Muscle layer of colon (tissue), 2 donors: ENCODE measurements at regions not wholly inside any gene's neighbourhood (a gene's known extent, or its start where the extent isn't known, plus 50 kb on each side); places are given as distances from the start of the nearest gene placed in this dataset.

ENCODE experiments used
- H3K27ac ChIP-seq: one replicate; pipeline ENCODE4 v1.7.0; 2013; ENCODE audit warnings: low read depth, mild to moderate bottlenecking, low read length, moderate library complexity
- H3K27me3 ChIP-seq, 2 donors: one replicate each; pipeline ENCODE4 v1.7.0; 2013; ENCODE audit warnings: low read length in 2 of 2, mild to moderate bottlenecking in 2 of 2; ENCODE audit not compliant: insufficient read depth in 2 of 2, control insufficient read depth in 1 of 2
- H3K36me3 ChIP-seq: one replicate; pipeline ENCODE4 v1.7.0; 2013; ENCODE audit warnings: mild to moderate bottlenecking, low read length; ENCODE audit not compliant: insufficient read depth
- H3K4me1 ChIP-seq: one replicate; pipeline ENCODE4 v1.7.0; 2013; ENCODE audit warnings: mild to moderate bottlenecking, low read length; ENCODE audit not compliant: insufficient read depth
- H3K4me3 ChIP-seq, 2 donors: one replicate each; pipeline ENCODE4 v1.7.0; 2013; ENCODE audit warnings: low read length in 2 of 2, low read depth in 1 of 2, mild to moderate bottlenecking in 1 of 2, moderate library complexity in 1 of 2
- H3K9ac ChIP-seq: one replicate; pipeline ENCODE4 v1.7.0; 2013; ENCODE audit warnings: low read length
- H3K9me3 ChIP-seq: one replicate; pipeline ENCODE4 v1.7.0; 2013; ENCODE audit warnings: mild to moderate bottlenecking, low read length
- donor health status: abdominal sarcoma.
- donor health status: Adenocarcinoma of cecum.

GRCh38 chr12:90593596-90594295 lies 361.2 kb downstream of the CCER1 start:
- no peaks in the 10 kb centered on the region for H3K9me3 ChIP-seq
- no peak overlapping the region for H3K27ac ChIP-seq
- no peak overlapping the region for H3K9ac ChIP-seq
- H3K27me3 ChIP-seq, result no peaks in the 10 kb centered on the region
- H3K36me3 ChIP-seq, result no peaks in the 10 kb centered on the region
- H3K4me3 ChIP-seq, result no peak overlapping the region
- no peaks in the 10 kb centered on the region for H3K4me1 ChIP-seq

- no peaks in the 10 kb centered on the region for H3K9me3 ChIP-seq
- H3K9ac ChIP-seq, result no peak overlapping the region
- H3K27me3 ChIP-seq, result no peaks in the 10 kb centered on the region
- H3K27ac ChIP-seq, result no peak overlapping the region
- H3K36me3 ChIP-seq, result no peaks in the 10 kb centered on the region
- no peak overlapping the region for H3K4me3 ChIP-seq
- H3K4me1 ChIP-seq, result no peaks in the 10 kb centered on the region
These were observed 365.0 kb downstream of the CCER1 start for GRCh38 chr12:90589956-90590355.

- no peak overlapping the region for H3K27ac ChIP-seq
- no peaks in the 10 kb centered on the region for H3K27me3 ChIP-seq
- no peak overlapping the region for H3K9ac ChIP-seq
- no peaks in the 10 kb centered on the region for H3K4me1 ChIP-seq
- no peaks in the 10 kb centered on the region for H3K9me3 ChIP-seq
- H3K36me3 ChIP-seq, result no peaks in the 10 kb centered on the region
- H3K4me3 ChIP-seq, result no peak overlapping the region
These were observed 369.2 kb downstream of the CCER1 start for GRCh38 chr12:90585640-90586304.

GRCh38 chr12:90576707-90577106 lies 378.3 kb downstream of the CCER1 start:
- Histone ChIP-seq H3K4me1 (no peaks in the 10 kb centered on the region), H3K27ac (no peak overlapping the region)

GRCh38 chr12:90575995-90576394 lies 379.0 kb downstream of the CCER1 start:
- Histone ChIP-seq H3K4me3 (no peak overlapping the region), H3K27ac (no peak overlapping the region), H3K36me3 (no peaks in the 10 kb centered on the region), H3K9ac (no peak overlapping the region), H3K4me1 (no peaks in the 10 kb centered on the region), H3K9me3 (no peaks in the 10 kb centered on the region), H3K27me3 (no peaks in the 10 kb centered on the region)

More at GRCh38 chr12:90576707-90577106, 378.3 kb downstream of the CCER1 start:
- Histone ChIP-seq H3K9me3 (no peaks in the 10 kb centered on the region), H3K4me3 (no peak overlapping the region), H3K36me3 (no peaks in the 10 kb centered on the region), H3K9ac (no peak overlapping the region), H3K27me3 (no peaks in the 10 kb centered on the region)

GRCh38 chr12:90574676-90575075 lies 380.3 kb downstream of the CCER1 start:
- H3K36me3 ChIP-seq, result no peaks in the 10 kb centered on the region
- no peaks in the 10 kb centered on the region for H3K9me3 ChIP-seq
- H3K9ac ChIP-seq, result no peak overlapping the region
- no peaks in the 10 kb centered on the region for H3K27me3 ChIP-seq
- H3K27ac ChIP-seq, result no peak overlapping the region
- no peaks in the 10 kb centered on the region for H3K4me1 ChIP-seq
- H3K4me3 ChIP-seq, result no peak overlapping the region

- H3K27me3 ChIP-seq, result no peaks in the 10 kb centered on the region
- no peaks in the 10 kb centered on the region for H3K4me1 ChIP-seq
- H3K9me3 ChIP-seq, result no peaks in the 10 kb centered on the region
- H3K9ac ChIP-seq, result no peak overlapping the region
- H3K27ac ChIP-seq, result no peak overlapping the region
- H3K36me3 ChIP-seq, result no peaks in the 10 kb centered on the region
- no peak overlapping the region for H3K4me3 ChIP-seq
These were observed 382.2 kb downstream of the CCER1 start for GRCh38 chr12:90572778-90573177.

- H3K9me3 ChIP-seq, result no peaks in the 10 kb centered on the region
- H3K4me3 ChIP-seq, result no peak overlapping the region
- no peaks in the 10 kb centered on the region for H3K36me3 ChIP-seq
- no peaks in the 10 kb centered on the region for H3K4me1 ChIP-seq
- H3K27me3 ChIP-seq, result no peaks in the 10 kb centered on the region
- H3K27ac ChIP-seq, result no peak overlapping the region
- H3K9ac ChIP-seq, result no peak overlapping the region
These were observed 385.3 kb downstream of the CCER1 start for GRCh38 chr12:90569685-90570084.

GRCh38 chr12:90562671-90563070 lies 392.3 kb downstream of the CCER1 start:
- H3K9me3 ChIP-seq, result no peaks in the 10 kb centered on the region
- H3K4me1 ChIP-seq, result no peaks in the 10 kb centered on the region
- H3K4me3 ChIP-seq, result no peak overlapping the region
- H3K27ac ChIP-seq, result no peak overlapping the region
- H3K36me3 ChIP-seq, result no peaks in the 10 kb centered on the region
- H3K27me3 ChIP-seq, result no peaks in the 10 kb centered on the region
- H3K9ac ChIP-seq, result no peak overlapping the region

GRCh38 chr12:90548595-90548994 lies 406.4 kb downstream of the CCER1 start:
- Histone ChIP-seq H3K27me3 (no peaks in the 10 kb centered on the region), H3K4me1 (no peaks in the 10 kb centered on the region), H3K4me3 (no peak overlapping the region), H3K36me3 (no peaks in the 10 kb centered on the region), H3K27ac (no peak overlapping the region), H3K9ac (no peak overlapping the region), H3K9me3 (no peaks in the 10 kb centered on the region)

GRCh38 chr12:90546511-90546910 lies 408.5 kb downstream of the CCER1 start:
- Histone ChIP-seq H3K4me3 (no peak overlapping the region), H3K9ac (no peak overlapping the region), H3K36me3 (no peaks in the 10 kb centered on the region), H3K4me1 (no peaks in the 10 kb centered on the region), H3K9me3 (no peaks in the 10 kb centered on the region), H3K27me3 (no peaks in the 10 kb centered on the region), H3K27ac (no peak overlapping the region)

- H3K9ac ChIP-seq, result no peak overlapping the region
- no peaks in the 10 kb centered on the region for H3K36me3 ChIP-seq
- no peaks in the 10 kb centered on the region for H3K27me3 ChIP-seq
- no peak overlapping the region for H3K4me3 ChIP-seq
- no peaks in the 10 kb centered on the region for H3K9me3 ChIP-seq
- H3K4me1 ChIP-seq, result no peaks in the 10 kb centered on the region
- H3K27ac ChIP-seq, result no peak overlapping the region
These were observed 411.1 kb downstream of the CCER1 start for GRCh38 chr12:90543841-90544240.
